Stimulated activated CD8-positive, alpha-beta memory T cell treated with anti-CD3 and anti-CD28 coated beads, Interleukin-15, amount 100 ng/mL, for 4 hours (primary cell): ENCODE measurements at regions not wholly inside any gene's neighbourhood (a gene's known extent, or its start where the extent isn't known, plus 50 kb on each side); places are given as distances from the start of the nearest gene placed in this dataset.
"Not testable (repeated sequence)": the region's sequence is repeated elsewhere in the genome, so short reads cannot be mapped to it uniquely, and the experiment has no call there.

Experiments
- DNase-seq, 2 donors: peaks; one replicate each; pipeline ENCODE4 v3.0.0-alpha.2; 2020; ENCODE audit warnings: low read depth in 2 of 2

GRCh38 chr2:48190230-48190629 is 124.3 kb upstream of the FOXN2 start:
- DNase-seq: no peak

GRCh38 chr2:48194641-48195040 is 119.8 kb upstream of the FOXN2 start:
- no peak for DNase-seq

GRCh38 chr2:48195169-48195568 is 119.3 kb upstream of the FOXN2 start:
- no peak for DNase-seq

- no peak for DNase-seq
Observed at GRCh38 chr2:48197618-48198017, 116.9 kb upstream of the FOXN2 start.

- DNase-seq: no peak
Observed at GRCh38 chr2:48198371-48198770, 116.1 kb upstream of the FOXN2 start.

- DNase-seq: no peak
Observed at GRCh38 chr2:48199070-48199469, 115.4 kb upstream of the FOXN2 start.

GRCh38 chr2:48200620-48201293 is 113.7 kb upstream of the FOXN2 start:
- DNase-seq: no peak

- not testable (repeated sequence) for DNase-seq
Observed at GRCh38 chr2:48201435-48201834, 113.0 kb upstream of the FOXN2 start.

GRCh38 chr2:48202863-48203642 is 111.4 kb upstream of the FOXN2 start:
- DNase-seq: no peak

GRCh38 chr2:48203668-48204067 is 110.8 kb upstream of the FOXN2 start:
- no peak for DNase-seq

GRCh38 chr2:48204750-48205136 is 109.7 kb upstream of the FOXN2 start:
- no peak for DNase-seq

GRCh38 chr2:48205137-48205798 is 109.2 kb upstream of the FOXN2 start:
- no peak for DNase-seq

- DNase-seq: not testable (repeated sequence)
Observed at GRCh38 chr2:48206056-48206656, 108.3 kb upstream of the FOXN2 start.

- no peak for DNase-seq
Observed at GRCh38 chr2:48207201-48207641, 107.3 kb upstream of the FOXN2 start.

GRCh38 chr2:48207851-48208250 is 106.6 kb upstream of the FOXN2 start:
- DNase-seq: no peak

- DNase-seq: no peak
Observed at GRCh38 chr2:48209214-48209885, 105.1 kb upstream of the FOXN2 start.

- DNase-seq: no peak
Observed at GRCh38 chr2:48210189-48210588, 104.3 kb upstream of the FOXN2 start.

GRCh38 chr2:48213646-48214045 is 100.8 kb upstream of the FOXN2 start:
- no peak for DNase-seq

GRCh38 chr2:48218169-48218568 is 96.3 kb upstream of the FOXN2 start:
- no peak for DNase-seq

GRCh38 chr2:48219234-48219554 is 95.3 kb upstream of the FOXN2 start:
- DNase-seq: no peak

- no peak for DNase-seq
Observed at GRCh38 chr2:48219555-48220436, 94.7 kb upstream of the FOXN2 start.
